ENCODE measurements at regions not wholly inside any gene's neighbourhood (a gene's known extent, or its start where the extent isn't known, plus 50 kb on each side); places are given as distances from the start of the nearest gene placed in this dataset.

- Histone ChIP-seq H3K9me3 (no peaks in the 10 kb centered on the region), H3K4me1 (no peaks in the 10 kb centered on the region), H3K4me3 (no peak overlapping the region), H3K36me3 (replicated peaks in 1 of 2; ENCODE audit: insufficient read depth in 1 of 2, low read depth in 2 of 2) (no peaks in the 10 kb centered on the region), H3K27me3 (no peaks in the 10 kb centered on the region), H3K27ac (no peak overlapping the region)
- no peak for ATAC-seq
- intact Hi-C loops (cut with DNase I): no loop called here
- DNase-seq: no peak
- no peak for TF ChIP-seq POLR2A (IDR thresholded peaks at IDR 0.05)
These were observed 103.8 kb downstream of the OR13A1 start for GRCh38 chr10:45211576-45211975.

GRCh38 chr10:45219416-45219815 is 96.0 kb downstream of the OR13A1 start:
- Histone ChIP-seq H3K4me1 (no peaks in the 10 kb centered on the region), H3K36me3 (replicated peaks in 1 of 2; ENCODE audit: insufficient read depth in 1 of 2, low read depth in 2 of 2) (no peaks in the 10 kb centered on the region), H3K27me3 (no peaks in the 10 kb centered on the region), H3K9me3 (no peaks in the 10 kb centered on the region), H3K27ac (no peak overlapping the region), H3K4me3 (no peak overlapping the region)
- no peak for DNase-seq
- TF ChIP-seq CTCF (IDR thresholded peaks at IDR 0.05): no peak
- no peak for TF ChIP-seq POLR2A (IDR thresholded peaks at IDR 0.05)
- intact Hi-C loops (cut with DNase I): no loop called here
- 71 to 75% methylated on average over 4 of the region's 4 CpGs for WGBS, 2 donors
- ATAC-seq: no peak

- no peaks in the 10 kb centered on the region for H3K36me3 ChIP-seq (replicated peaks in 1 of 2; ENCODE audit: insufficient read depth in 1 of 2, low read depth in 2 of 2)
- no peaks in the 10 kb centered on the region for H3K27me3 ChIP-seq
- no peak for DNase-seq
- intact Hi-C loops (cut with DNase I): no loop called here
- H3K9me3 ChIP-seq: no peaks in the 10 kb centered on the region
- no peaks in the 10 kb centered on the region for H3K4me1 ChIP-seq
- no peak overlapping the region for H3K4me3 ChIP-seq
- no peak overlapping the region for H3K27ac ChIP-seq
- TF ChIP-seq POLR2A (IDR thresholded peaks at IDR 0.05): no peak
- ATAC-seq: no peak
These were observed 94.5 kb downstream of the OR13A1 start for GRCh38 chr10:45220931-45221330.

- H3K4me3 ChIP-seq: no peak overlapping the region
- no peaks in the 10 kb centered on the region for H3K36me3 ChIP-seq (replicated peaks in 1 of 2; ENCODE audit: insufficient read depth in 1 of 2, low read depth in 2 of 2)
- H3K27ac ChIP-seq: no peak overlapping the region
- intact Hi-C loops (cut with DNase I): no loop called here
- TF ChIP-seq CTCF (IDR thresholded peaks at IDR 0.05) (no peak), POLR2A (IDR thresholded peaks at IDR 0.05) (no peak)
- WGBS, 2 donors: 58 to 79% methylated on average over 40 to 50 of the region's 50 CpGs
- DNase-seq (no peak), ATAC-seq (no peak)
- no peaks in the 10 kb centered on the region for H3K9me3 ChIP-seq
- H3K27me3 ChIP-seq: no peaks in the 10 kb centered on the region
- H3K4me1 ChIP-seq: no peaks in the 10 kb centered on the region
These were observed 91.1 kb downstream of the OR13A1 start for GRCh38 chr10:45224219-45224841.

- Histone ChIP-seq H3K36me3 (replicated peaks in 1 of 2; ENCODE audit: insufficient read depth in 1 of 2, low read depth in 2 of 2) (no peaks in the 10 kb centered on the region), H3K27me3 (no peaks in the 10 kb centered on the region), H3K4me3 (no peak overlapping the region), H3K4me1 (no peaks in the 10 kb centered on the region), H3K27ac (no peak overlapping the region), H3K9me3 (no peaks in the 10 kb centered on the region)
- DNase-seq (no peak), ATAC-seq (no peak)
- intact Hi-C loops (cut with DNase I): no loop called here
- WGBS, 2 donors: 43 to 51% methylated on average over 2 of the region's 2 CpGs
- no peak for TF ChIP-seq CTCF (IDR thresholded peaks at IDR 0.05)
- no peak for TF ChIP-seq POLR2A (IDR thresholded peaks at IDR 0.05)
These were observed 88.4 kb downstream of the OR13A1 start for GRCh38 chr10:45227042-45227441.

GRCh38 chr10:45227456-45227855 is 88.0 kb downstream of the OR13A1 start:
- no peaks in the 10 kb centered on the region for H3K9me3 ChIP-seq
- H3K4me3 ChIP-seq: no peak overlapping the region
- 39 to 44% methylated on average over 1 of the region's 1 CpG for WGBS, 2 donors
- no peak overlapping the region for H3K27ac ChIP-seq
- no peaks in the 10 kb centered on the region for H3K27me3 ChIP-seq
- intact Hi-C loops (cut with DNase I): no loop called here
- ATAC-seq: no peak
- no peaks in the 10 kb centered on the region for H3K36me3 ChIP-seq (replicated peaks in 1 of 2; ENCODE audit: insufficient read depth in 1 of 2, low read depth in 2 of 2)
- TF ChIP-seq CTCF (IDR thresholded peaks at IDR 0.05) (no peak), POLR2A (IDR thresholded peaks at IDR 0.05) (no peak)
- DNase-seq: no peak
- H3K4me1 ChIP-seq: no peaks in the 10 kb centered on the region

All from body of pancreas (tissue), 4 donors.